ENCODE measurements at regions not wholly inside any gene's neighbourhood (a gene's known extent, or its start where the extent isn't known, plus 50 kb on each side); places are given as distances from the start of the nearest gene placed in this dataset.

GRCh38 chr15:29972051-29972450 is 110.7 kb upstream of the GOLGA8J start:
- no peak for DNase-seq (ENCODE audit: low spot score)
- TF ChIP-seq CTCF (IDR thresholded peaks at IDR 0.05), result no peak
- Histone ChIP-seq H3K27ac (no peak overlapping the region), H3K4me3 (no peak overlapping the region)

GRCh38 chr15:29970402-29970695 is 112.4 kb upstream of the GOLGA8J start:
- no peak for DNase-seq (ENCODE audit: low spot score)
- Histone ChIP-seq H3K4me3 (no peak overlapping the region), H3K27ac (no peak overlapping the region)
- no peak for TF ChIP-seq CTCF (IDR thresholded peaks at IDR 0.05)

GRCh38 chr15:29969562-29970401 is 113.0 kb upstream of the GOLGA8J start:
- Histone ChIP-seq H3K4me3 (no peak overlapping the region), H3K27ac (no peak overlapping the region)
- DNase-seq (ENCODE audit: low spot score), result no peak
- TF ChIP-seq CTCF (IDR thresholded peaks at IDR 0.05), result no peak

- no peak for TF ChIP-seq CTCF (IDR thresholded peaks at IDR 0.05)
- Histone ChIP-seq H3K4me3 (peak overlapping the region; percentile 73), H3K27ac (no peak overlapping the region)
- no peak for DNase-seq (ENCODE audit: low spot score)
Observed at GRCh38 chr15:29968895-29969561, 113.7 kb upstream of the GOLGA8J start.

GRCh38 chr15:29968099-29968894 is 114.5 kb upstream of the GOLGA8J start:
- H3K4me3 ChIP-seq, result peak overlapping the region; percentile 73
- no peak overlapping the region for H3K27ac ChIP-seq
- no peak for TF ChIP-seq CTCF (IDR thresholded peaks at IDR 0.05)

GRCh38 chr15:29962407-29962806 is 120.3 kb upstream of the GOLGA8J start:
- no peak for DNase-seq (ENCODE audit: low spot score)
- no peak for TF ChIP-seq CTCF (IDR thresholded peaks at IDR 0.05)
- Histone ChIP-seq H3K4me3 (no peak overlapping the region), H3K27ac (no peak overlapping the region)

More at GRCh38 chr15:29968099-29968894, 114.5 kb upstream of the GOLGA8J start:
- DNase-seq (ENCODE audit: low spot score), result no peak

Data from coronary artery (tissue), 2 donors.